ENCODE measurements at regions not wholly inside any gene's neighbourhood (a gene's known extent, or its start where the extent isn't known, plus 50 kb on each side); places are given as distances from the start of the nearest gene placed in this dataset.

DNA sequence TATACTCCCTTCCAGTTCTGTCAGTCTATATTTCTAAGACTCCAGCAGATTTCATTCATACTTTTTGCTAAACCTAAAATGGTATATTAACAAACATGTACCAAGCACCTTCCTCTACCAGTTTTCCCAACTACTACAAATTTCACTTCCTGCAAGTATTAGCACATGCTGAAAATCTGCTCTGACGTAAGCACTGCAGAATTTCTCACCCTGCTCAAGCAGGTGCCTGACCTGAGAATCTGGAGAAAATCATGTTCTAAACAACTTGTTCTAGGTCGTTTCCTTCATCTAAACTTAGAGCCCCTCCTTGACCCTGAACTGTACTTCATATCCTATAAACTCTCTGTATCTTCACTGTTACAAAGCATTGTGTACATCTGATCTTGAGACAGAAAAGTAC is 380.7 kb upstream of the NOCT start:
- Histone ChIP-seq H3K36me3 (ENCODE audit: control insufficient read depth, insufficient read depth, low read length) (no peaks in the 10 kb centered on the region), H3K4me3 (ENCODE audit: low read depth, low read length) (no peak overlapping the region), H3K9ac (no peak overlapping the region), H2AFZ (no peak overlapping the region), H3K4me2 (ENCODE audit: low read length) (no peak overlapping the region), H3K27ac (no peak overlapping the region), H3K4me1 (no peaks in the 10 kb centered on the region), H3K27me3 (ENCODE audit: control insufficient read depth, insufficient read depth, low read length) (no peaks in the 10 kb centered on the region), H3K79me2 (no peaks in the 10 kb centered on the region), H3K9me3 (ENCODE audit: control insufficient read depth, low read length) (no peaks in the 10 kb centered on the region)
- TF ChIP-seq, protein P1, sequence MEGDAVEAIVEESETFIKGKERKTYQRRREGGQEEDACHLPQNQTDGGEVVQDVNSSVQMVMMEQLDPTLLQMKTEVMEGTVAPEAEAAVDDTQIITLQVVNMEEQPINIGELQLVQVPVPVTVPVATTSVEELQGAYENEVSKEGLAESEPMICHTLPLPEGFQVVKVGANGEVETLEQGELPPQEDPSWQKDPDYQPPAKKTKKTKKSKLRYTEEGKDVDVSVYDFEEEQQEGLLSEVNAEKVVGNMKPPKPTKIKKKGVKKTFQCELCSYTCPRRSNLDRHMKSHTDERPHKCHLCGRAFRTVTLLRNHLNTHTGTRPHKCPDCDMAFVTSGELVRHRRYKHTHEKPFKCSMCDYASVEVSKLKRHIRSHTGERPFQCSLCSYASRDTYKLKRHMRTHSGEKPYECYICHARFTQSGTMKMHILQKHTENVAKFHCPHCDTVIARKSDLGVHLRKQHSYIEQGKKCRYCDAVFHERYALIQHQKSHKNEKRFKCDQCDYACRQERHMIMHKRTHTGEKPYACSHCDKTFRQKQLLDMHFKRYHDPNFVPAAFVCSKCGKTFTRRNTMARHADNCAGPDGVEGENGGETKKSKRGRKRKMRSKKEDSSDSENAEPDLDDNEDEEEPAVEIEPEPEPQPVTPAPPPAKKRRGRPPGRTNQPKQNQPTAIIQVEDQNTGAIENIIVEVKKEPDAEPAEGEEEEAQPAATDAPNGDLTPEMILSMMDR (IDR thresholded peaks at IDR 0.05): no peak

DNA sequence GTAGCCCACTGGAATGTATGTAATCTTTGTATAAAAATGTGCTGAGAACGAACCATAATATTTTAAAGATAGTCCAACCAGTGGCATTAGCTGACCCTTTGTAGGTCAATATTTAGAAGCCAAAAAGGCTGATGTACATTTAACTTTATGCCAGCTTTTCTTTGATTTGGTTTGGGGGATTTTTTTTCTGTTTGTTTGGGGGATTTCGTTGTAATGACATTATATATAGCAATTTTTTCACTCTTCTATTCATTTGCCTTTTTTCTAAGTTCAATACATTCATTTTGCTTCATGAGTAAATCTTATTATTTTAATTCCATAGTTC is 382.0 kb upstream of the NOCT start:
- no peak overlapping the region for H3K9ac ChIP-seq
- H3K27me3 ChIP-seq (ENCODE audit: control insufficient read depth, insufficient read depth, low read length): no peaks in the 10 kb centered on the region
- H3K4me3 ChIP-seq (ENCODE audit: low read depth, low read length): no peak overlapping the region
- H3K4me1 ChIP-seq: no peaks in the 10 kb centered on the region
- TF ChIP-seq, protein P1 (IDR thresholded peaks at IDR 0.05): no peak
- no peak overlapping the region for H3K27ac ChIP-seq
- no peak overlapping the region for H3K4me2 ChIP-seq (ENCODE audit: low read length)
- no peaks in the 10 kb centered on the region for H3K9me3 ChIP-seq (ENCODE audit: control insufficient read depth, low read length)
- H3K36me3 ChIP-seq (ENCODE audit: control insufficient read depth, insufficient read depth, low read length): no peaks in the 10 kb centered on the region
- H3K79me2 ChIP-seq: no peaks in the 10 kb centered on the region
- H2AFZ ChIP-seq: no peak overlapping the region

DNA sequence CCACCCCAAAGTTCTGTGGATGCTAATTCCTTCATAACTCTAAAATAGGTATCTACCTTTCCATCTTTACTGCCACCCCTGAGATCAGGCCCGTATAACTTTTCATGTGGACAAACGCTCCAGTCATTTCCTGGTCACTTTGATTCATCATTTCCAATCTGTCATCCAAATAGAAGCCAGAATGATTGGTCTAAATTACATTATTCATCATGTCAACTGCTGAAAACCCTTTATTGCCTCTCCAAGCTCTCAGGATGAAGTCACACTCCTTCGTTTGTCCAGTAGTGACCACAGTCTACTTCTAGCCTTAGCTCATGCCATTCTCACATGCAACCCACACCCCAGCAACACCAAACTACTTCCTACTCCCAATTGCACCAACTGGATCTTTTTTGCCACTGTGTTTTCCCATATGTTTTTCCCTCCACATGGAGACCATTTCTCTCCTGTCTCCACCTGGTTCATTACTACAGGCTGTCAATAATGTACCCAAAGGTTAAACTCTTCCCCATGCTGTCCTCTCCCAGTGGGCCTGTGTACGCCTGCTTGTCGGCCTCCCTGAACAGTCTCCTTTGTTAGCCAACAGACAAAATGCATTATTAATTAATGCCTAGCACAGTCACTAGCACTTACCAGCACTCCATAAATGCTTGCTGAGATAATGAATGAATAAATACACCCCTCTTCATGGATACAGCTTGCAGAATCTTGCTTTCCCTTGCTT is 382.6 kb upstream of the NOCT start:
- no peak overlapping the region for H3K9ac ChIP-seq
- no peaks in the 10 kb centered on the region for H3K79me2 ChIP-seq
- no peak overlapping the region for H2AFZ ChIP-seq
- H3K27ac ChIP-seq: no peak overlapping the region
- no peak overlapping the region for H3K4me3 ChIP-seq (ENCODE audit: low read depth, low read length)
- no peaks in the 10 kb centered on the region for H3K36me3 ChIP-seq (ENCODE audit: control insufficient read depth, insufficient read depth, low read length)
- H3K4me1 ChIP-seq: no peaks in the 10 kb centered on the region
- H3K4me2 ChIP-seq (ENCODE audit: low read length): no peak overlapping the region
- H3K27me3 ChIP-seq (ENCODE audit: control insufficient read depth, insufficient read depth, low read length): no peaks in the 10 kb centered on the region
- H3K9me3 ChIP-seq (ENCODE audit: control insufficient read depth, low read length): no peaks in the 10 kb centered on the region
- TF ChIP-seq, protein P1 (IDR thresholded peaks at IDR 0.05): no peak

DNA sequence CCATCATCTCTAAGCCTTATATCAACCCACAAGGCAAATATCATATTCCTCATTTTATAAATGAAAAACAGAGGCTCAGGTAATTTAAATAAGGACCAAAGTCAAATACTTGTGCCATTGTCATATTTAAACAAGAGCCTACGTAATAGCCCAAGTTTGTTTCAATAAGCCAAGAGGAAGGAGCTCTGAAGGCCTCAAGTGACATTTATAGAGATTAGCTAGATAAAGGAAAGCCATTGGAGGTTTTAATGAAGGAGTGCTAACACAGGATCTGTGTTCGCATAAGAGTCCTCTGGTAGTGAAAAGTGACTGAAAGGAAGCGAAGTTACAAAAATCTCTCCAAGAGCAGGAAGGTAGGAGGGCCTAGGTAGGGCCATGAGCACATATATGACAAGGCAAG is 384.9 kb upstream of the NOCT start:
- TF ChIP-seq, protein P1 (IDR thresholded peaks at IDR 0.05): no peak
- H3K9me3 ChIP-seq (ENCODE audit: control insufficient read depth, low read length): no peaks in the 10 kb centered on the region
- H3K27me3 ChIP-seq (ENCODE audit: control insufficient read depth, insufficient read depth, low read length): no peaks in the 10 kb centered on the region
- H3K4me3 ChIP-seq (ENCODE audit: low read depth, low read length): no peak overlapping the region
- no peak overlapping the region for H2AFZ ChIP-seq
- no peak overlapping the region for H3K27ac ChIP-seq
- no peaks in the 10 kb centered on the region for H3K4me1 ChIP-seq
- no peaks in the 10 kb centered on the region for H3K36me3 ChIP-seq (ENCODE audit: control insufficient read depth, insufficient read depth, low read length)
- no peak overlapping the region for H3K9ac ChIP-seq
- no peak overlapping the region for H3K4me2 ChIP-seq (ENCODE audit: low read length)
- H3K79me2 ChIP-seq: no peaks in the 10 kb centered on the region

DNA sequence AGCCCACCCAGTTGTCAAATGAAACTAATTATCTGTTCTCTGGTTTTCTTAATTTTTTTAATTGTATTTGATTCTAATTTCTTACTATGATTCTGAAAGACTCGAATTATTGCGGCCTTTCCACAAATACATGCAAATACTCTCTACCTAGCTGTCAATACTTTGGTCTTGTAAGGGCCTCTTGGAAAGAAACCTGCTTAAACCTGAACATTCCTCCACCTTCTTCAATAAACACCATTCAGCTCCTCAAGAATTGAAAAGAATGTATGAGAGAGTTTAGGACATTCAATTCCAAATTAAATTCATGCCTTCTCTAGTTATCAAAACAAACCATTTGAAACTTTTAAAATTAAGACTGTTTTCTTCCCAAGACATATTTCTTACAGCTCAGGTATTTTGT is 385.9 kb upstream of the NOCT start:
- Histone ChIP-seq H3K4me1 (no peaks in the 10 kb centered on the region), H3K9me3 (ENCODE audit: control insufficient read depth, low read length) (no peaks in the 10 kb centered on the region), H3K9ac (no peak overlapping the region), H2AFZ (no peak overlapping the region), H3K27me3 (ENCODE audit: control insufficient read depth, insufficient read depth, low read length) (no peaks in the 10 kb centered on the region), H3K4me3 (ENCODE audit: low read depth, low read length) (no peak overlapping the region), H3K27ac (no peak overlapping the region), H3K36me3 (ENCODE audit: control insufficient read depth, insufficient read depth, low read length) (no peaks in the 10 kb centered on the region), H3K4me2 (ENCODE audit: low read length) (no peak overlapping the region), H3K79me2 (no peaks in the 10 kb centered on the region)
- TF ChIP-seq, protein P1 (IDR thresholded peaks at IDR 0.05): no peak

All from parathyroid adenoma (tissue), 2 donors.